ENCODE measurements at regions not wholly inside any gene's neighbourhood (a gene's known extent, or its start where the extent isn't known, plus 50 kb on each side); places are given as distances from the start of the nearest gene placed in this dataset.

DNA sequence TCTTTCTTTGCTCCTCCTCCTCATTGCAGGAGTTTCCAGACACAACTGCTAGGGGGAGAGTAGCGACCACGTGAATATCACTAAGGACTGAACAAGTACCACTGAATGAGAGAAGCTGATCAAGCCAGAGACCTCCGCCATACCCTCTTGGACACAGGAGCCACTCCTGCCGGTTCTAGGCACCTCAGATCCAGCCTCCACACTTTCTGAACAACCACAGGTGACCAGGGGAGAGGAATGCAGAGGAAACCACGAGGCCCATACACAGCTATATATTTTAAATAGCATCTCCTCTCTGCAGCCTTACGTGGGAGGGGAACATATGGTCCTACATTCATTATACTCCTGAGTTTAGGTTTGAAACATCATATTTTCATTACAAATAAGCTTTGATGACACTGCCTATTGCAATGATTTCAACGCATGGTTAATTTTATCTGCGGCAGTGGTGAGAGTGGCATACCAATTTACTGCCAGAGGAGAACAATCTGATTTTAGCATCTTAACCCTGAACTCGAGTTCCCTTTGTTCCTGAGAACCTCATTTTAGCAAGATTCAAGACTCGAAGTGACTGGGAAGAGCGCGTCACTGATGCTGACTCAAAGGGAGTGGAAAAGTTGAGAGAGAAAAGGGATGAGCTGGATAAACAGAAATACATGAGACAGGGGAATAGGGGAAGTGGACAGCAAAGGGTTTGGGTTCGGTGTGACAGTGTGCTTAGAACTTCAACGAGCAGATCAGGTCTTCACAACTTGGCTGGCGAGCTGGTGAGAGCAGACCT, 231.7 kb upstream of the PPARGC1A start:
- H3K27ac Mint-ChIP-seq (ENCODE audit: unreplicated experiment) = no peak overlapping the region

DNA sequence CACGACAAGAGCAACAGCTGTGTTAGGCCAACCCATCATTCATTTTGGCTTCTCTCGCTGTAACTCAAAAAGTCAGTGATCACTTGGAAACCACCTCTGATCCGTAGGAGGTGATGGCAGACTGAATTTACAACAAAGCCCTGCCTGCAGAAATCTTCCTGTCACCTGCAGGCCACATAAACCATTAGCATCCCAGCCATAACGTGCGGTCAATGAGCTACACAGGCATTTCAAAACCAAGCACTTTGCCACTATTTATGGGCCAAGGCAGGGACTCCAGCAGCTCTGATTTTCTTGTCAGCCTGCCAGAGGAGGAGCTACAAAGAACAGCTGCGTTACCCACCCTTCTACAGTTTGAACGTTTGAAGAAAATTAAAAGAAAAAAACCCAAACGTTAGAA, 228.1 kb upstream of the PPARGC1A start:
- no peak overlapping the region for H3K4me3 Mint-ChIP-seq (ENCODE audit: unreplicated experiment)
- H3K4me1 Mint-ChIP-seq (ENCODE audit: unreplicated experiment) = peaks cover 7% of the 10 kb centered on the region
- TF ChIP-seq, protein P1, sequence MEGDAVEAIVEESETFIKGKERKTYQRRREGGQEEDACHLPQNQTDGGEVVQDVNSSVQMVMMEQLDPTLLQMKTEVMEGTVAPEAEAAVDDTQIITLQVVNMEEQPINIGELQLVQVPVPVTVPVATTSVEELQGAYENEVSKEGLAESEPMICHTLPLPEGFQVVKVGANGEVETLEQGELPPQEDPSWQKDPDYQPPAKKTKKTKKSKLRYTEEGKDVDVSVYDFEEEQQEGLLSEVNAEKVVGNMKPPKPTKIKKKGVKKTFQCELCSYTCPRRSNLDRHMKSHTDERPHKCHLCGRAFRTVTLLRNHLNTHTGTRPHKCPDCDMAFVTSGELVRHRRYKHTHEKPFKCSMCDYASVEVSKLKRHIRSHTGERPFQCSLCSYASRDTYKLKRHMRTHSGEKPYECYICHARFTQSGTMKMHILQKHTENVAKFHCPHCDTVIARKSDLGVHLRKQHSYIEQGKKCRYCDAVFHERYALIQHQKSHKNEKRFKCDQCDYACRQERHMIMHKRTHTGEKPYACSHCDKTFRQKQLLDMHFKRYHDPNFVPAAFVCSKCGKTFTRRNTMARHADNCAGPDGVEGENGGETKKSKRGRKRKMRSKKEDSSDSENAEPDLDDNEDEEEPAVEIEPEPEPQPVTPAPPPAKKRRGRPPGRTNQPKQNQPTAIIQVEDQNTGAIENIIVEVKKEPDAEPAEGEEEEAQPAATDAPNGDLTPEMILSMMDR (IDR thresholded peaks at IDR 0.05; ENCODE audit: unreplicated experiment) = no peak
- no peaks in the 10 kb centered on the region for H3K27me3 Mint-ChIP-seq (ENCODE audit: unreplicated experiment)
- H3K36me3 Mint-ChIP-seq (ENCODE audit: low read depth, unreplicated experiment) = no peaks in the 10 kb centered on the region
- no peak for DNase-seq (ENCODE audit: low spot score)
- H3K9me3 Mint-ChIP-seq (ENCODE audit: unreplicated experiment) = no peaks in the 10 kb centered on the region
- H3K27ac Mint-ChIP-seq (ENCODE audit: unreplicated experiment) = no peak overlapping the region

More for the DNA sequence above, 231.7 kb upstream of the PPARGC1A start:
- no peaks in the 10 kb centered on the region for H3K36me3 Mint-ChIP-seq (ENCODE audit: low read depth, unreplicated experiment)
- H3K4me1 Mint-ChIP-seq (ENCODE audit: unreplicated experiment) = peaks cover 7% of the 10 kb centered on the region
- no peak overlapping the region for H3K4me3 Mint-ChIP-seq (ENCODE audit: unreplicated experiment)
- H3K27me3 Mint-ChIP-seq (ENCODE audit: unreplicated experiment) = no peaks in the 10 kb centered on the region
- no peak for DNase-seq (ENCODE audit: low spot score)
- no peaks in the 10 kb centered on the region for H3K9me3 Mint-ChIP-seq (ENCODE audit: unreplicated experiment)
- TF ChIP-seq, protein P1 (IDR thresholded peaks at IDR 0.05; ENCODE audit: unreplicated experiment) = no peak

DNA sequence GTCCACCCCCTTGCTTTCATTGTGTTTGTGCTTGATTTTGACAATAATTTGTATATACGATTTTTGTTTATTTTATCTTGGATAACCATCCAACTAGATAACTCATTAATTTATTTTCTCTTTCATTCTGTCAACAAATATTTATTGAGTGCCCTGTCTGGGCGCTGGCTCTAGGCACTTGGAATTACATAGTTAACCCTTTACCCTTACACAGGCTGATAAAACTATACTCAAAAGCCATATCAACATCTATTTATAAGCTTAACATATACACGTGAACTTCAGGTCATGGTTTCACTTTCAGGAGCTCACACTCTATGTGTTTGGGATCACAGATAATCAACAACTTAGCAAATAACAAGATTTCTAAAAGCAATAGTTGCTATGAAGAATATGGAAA, 226.3 kb upstream of the PPARGC1A start:
- no peak overlapping the region for H3K4me3 Mint-ChIP-seq (ENCODE audit: unreplicated experiment)
- no peaks in the 10 kb centered on the region for H3K9me3 Mint-ChIP-seq (ENCODE audit: unreplicated experiment)
- H3K27me3 Mint-ChIP-seq (ENCODE audit: unreplicated experiment) = no peaks in the 10 kb centered on the region
- no peak for DNase-seq (ENCODE audit: low spot score)
- H3K4me1 Mint-ChIP-seq (ENCODE audit: unreplicated experiment) = no peaks in the 10 kb centered on the region
- H3K36me3 Mint-ChIP-seq (ENCODE audit: low read depth, unreplicated experiment) = no peaks in the 10 kb centered on the region
- H3K27ac Mint-ChIP-seq (ENCODE audit: unreplicated experiment) = no peak overlapping the region
- TF ChIP-seq, protein P1 (IDR thresholded peaks at IDR 0.05; ENCODE audit: unreplicated experiment) = no peak

DNA sequence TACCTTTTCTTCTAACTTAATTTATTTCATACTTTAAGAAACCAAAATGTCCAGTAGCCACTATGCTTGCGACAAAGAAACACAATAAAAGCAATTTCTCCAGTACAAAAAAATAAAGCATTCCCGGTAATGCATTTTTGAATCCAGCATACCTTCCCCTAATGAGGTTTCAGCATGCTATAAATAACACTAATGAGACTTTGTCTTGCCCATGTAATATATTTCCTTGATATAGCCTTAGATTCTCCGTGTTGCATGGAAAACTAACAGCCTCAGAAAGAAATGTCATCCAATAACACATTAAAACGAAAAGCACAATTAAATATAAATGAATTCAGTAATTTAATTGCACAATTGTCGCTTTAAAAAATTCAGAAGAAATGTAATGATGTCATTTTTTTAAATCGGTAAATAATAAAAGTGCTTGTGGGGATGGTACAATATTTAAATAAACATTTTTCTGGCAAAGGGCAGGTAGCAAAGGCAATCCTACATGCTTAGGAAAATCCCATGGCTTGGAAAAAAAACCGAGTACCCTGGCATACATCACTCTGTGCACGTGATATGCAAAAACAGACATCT, 225.2 kb upstream of the PPARGC1A start:
- no peaks in the 10 kb centered on the region for H3K9me3 Mint-ChIP-seq (ENCODE audit: unreplicated experiment)
- TF ChIP-seq, protein P1 (IDR thresholded peaks at IDR 0.05; ENCODE audit: unreplicated experiment) = no peak
- no peak overlapping the region for H3K27ac Mint-ChIP-seq (ENCODE audit: unreplicated experiment)
- no peaks in the 10 kb centered on the region for H3K4me1 Mint-ChIP-seq (ENCODE audit: unreplicated experiment)
- H3K36me3 Mint-ChIP-seq (ENCODE audit: low read depth, unreplicated experiment) = no peaks in the 10 kb centered on the region
- H3K4me3 Mint-ChIP-seq (ENCODE audit: unreplicated experiment) = no peak overlapping the region
- DNase-seq (ENCODE audit: low spot score) = no peak
- peaks cover under 1% of the 10 kb centered on the region for H3K27me3 Mint-ChIP-seq (ENCODE audit: unreplicated experiment)

DNA sequence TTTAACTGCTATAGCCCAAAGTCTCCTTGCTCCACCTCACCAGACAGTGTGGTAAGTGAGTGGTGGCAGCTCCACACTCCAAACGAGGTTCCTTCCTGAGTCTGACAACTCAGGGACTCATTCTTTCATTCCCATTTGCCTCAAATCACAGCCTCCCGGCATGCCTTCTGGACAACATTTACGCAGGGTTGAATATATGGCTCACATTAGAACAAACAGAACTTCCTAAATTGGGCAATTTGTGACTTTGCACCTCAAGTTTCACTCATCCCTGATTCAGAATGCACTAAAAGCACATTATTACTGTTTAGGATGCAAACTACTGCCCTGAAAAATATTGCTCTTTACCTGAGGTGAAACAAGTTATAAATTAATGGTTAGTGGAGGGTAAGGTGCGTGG, 224.6 kb upstream of the PPARGC1A start:
- no peak for DNase-seq (ENCODE audit: low spot score)
- H3K27me3 Mint-ChIP-seq (ENCODE audit: unreplicated experiment) = peaks cover 2% of the 10 kb centered on the region
- no peaks in the 10 kb centered on the region for H3K36me3 Mint-ChIP-seq (ENCODE audit: low read depth, unreplicated experiment)
- no peaks in the 10 kb centered on the region for H3K4me1 Mint-ChIP-seq (ENCODE audit: unreplicated experiment)
- TF ChIP-seq, protein P1 (IDR thresholded peaks at IDR 0.05; ENCODE audit: unreplicated experiment) = no peak
- H3K9me3 Mint-ChIP-seq (ENCODE audit: unreplicated experiment) = no peaks in the 10 kb centered on the region
- H3K27ac Mint-ChIP-seq (ENCODE audit: unreplicated experiment) = no peak overlapping the region
- H3K4me3 Mint-ChIP-seq (ENCODE audit: unreplicated experiment) = no peak overlapping the region
